Neural progenitor cell (in vitro differentiated cells): ENCODE measurements at regions not wholly inside any gene's neighbourhood (a gene's known extent, or its start where the extent isn't known, plus 50 kb on each side); places are given as distances from the start of the nearest gene placed in this dataset.
"Not testable (repeated sequence)": the region's sequence is repeated elsewhere in the genome, so short reads cannot be mapped to it uniquely, and the experiment has no call there.

Experiments
- DNase-seq: peaks from one replicate; pipeline ENCODE4 v3.0.0-alpha.2; 2016; ENCODE audit warnings: low spot score
- H2AFZ ChIP-seq: fragments of 200-600 bp; sonication (generic); replicated peaks from 2 replicates; pipeline ENCODE4 v1.6.1; 2016; ENCODE audit warnings: antibody characterized with exemption
- H3F3A ChIP-seq: fragments of 200-600 bp; sonication (generic); 2 replicates; pipeline ENCODE4 v1.6.1; 2016; ENCODE audit warnings: antibody characterized with exemption, low read depth
- H3K27ac ChIP-seq: fragments of 200-600 bp; sonication (generic); 2 replicates; pipeline ENCODE4 v1.5.1; 2016; ENCODE audit warnings: mild to moderate bottlenecking
- H3K27me3 ChIP-seq: fragments of 200-600 bp; sonication (generic); 2 replicates; pipeline ENCODE4 v1.6.1; 2016; ENCODE audit warnings: mild to moderate bottlenecking, moderate library complexity
- H3K36me3 ChIP-seq: fragments of 200-600 bp; sonication (generic); 2 replicates; pipeline ENCODE4 v1.5.1; 2016
- H3K4me1 ChIP-seq: fragments of 200-600 bp; sonication (generic); 2 replicates; pipeline ENCODE4 v1.6.1; 2016; ENCODE audit warnings: mixed run types
- H3K4me2 ChIP-seq: fragments of 200-600 bp; sonication (generic); 2 replicates; pipeline ENCODE4 v1.6.1; 2016
- H3K4me3 ChIP-seq: fragments of 200-600 bp; sonication (generic); 2 replicates; pipeline ENCODE4 v1.5.1; 2016
- H3K79me2 ChIP-seq: fragments of 200-600 bp; sonication (generic); 2 replicates; pipeline ENCODE4 v1.6.1; 2016; ENCODE audit warnings: low read depth
- H3K9ac ChIP-seq: fragments of 200-600 bp; sonication (generic); 2 replicates; pipeline ENCODE4 v1.6.1; 2016
- H3K9me3 ChIP-seq: fragments of 200-600 bp; sonication (generic); 2 replicates; pipeline ENCODE4 v1.5.1; 2016; ENCODE audit warnings: low read depth
- H4K20me1 ChIP-seq: fragments of 200-600 bp; sonication (generic); 2 replicates; pipeline ENCODE4 v1.6.1; 2016; ENCODE audit warnings: low read depth
- H3K27ac Mint-ChIP-seq: 3 replicates; pipeline ENCODE4 v1.8.0; 2021; ENCODE audit warnings: mixed read lengths
- H3K27me3 Mint-ChIP-seq: 2 replicates; pipeline ENCODE4 v1.8.0; 2022; ENCODE audit warnings: low read depth, mild to moderate bottlenecking, inconsistent platforms, moderate library complexity, mixed read lengths; ENCODE audit not compliant: insufficient read depth
- H3K36me3 Mint-ChIP-seq: 3 replicates; pipeline ENCODE4 v1.8.0; 2021; ENCODE audit warnings: mixed read lengths
- H3K4me1 Mint-ChIP-seq: 3 replicates; pipeline ENCODE4 v1.8.0; 2021; ENCODE audit warnings: mixed read lengths
- H3K4me3 Mint-ChIP-seq: 3 replicates; pipeline ENCODE4 v1.8.0; 2021; ENCODE audit warnings: mild to moderate bottlenecking, moderate library complexity, mixed read lengths
- H3K9me3 Mint-ChIP-seq: 3 replicates; pipeline ENCODE4 v1.8.0; 2020; ENCODE audit warnings: mixed read lengths
- CTCF ChIP-seq: fragments of 200-600 bp; sonication (generic); IDR thresholded peaks from 2 replicates; pipeline ENCODE4 v1.5.1; 2017; ENCODE audit warnings: antibody characterized with exemption, mild to moderate bottlenecking
- EZH2 ChIP-seq: fragments of 200-600 bp; sonication (generic); IDR thresholded peaks from 2 replicates; pipeline ENCODE4 v1.6.1; 2017; ENCODE audit warnings: antibody characterized with exemption, mild to moderate bottlenecking, moderate library complexity
- EZH2phosphoT487 ChIP-seq: fragments of 200-600 bp; sonication (generic); IDR thresholded peaks from 2 replicates; pipeline ENCODE4 v1.6.1; 2017; ENCODE audit warnings: antibody characterized with exemption

- Histone ChIP-seq H2AFZ (no peak overlapping the region), H4K20me1 (no peaks in the 10 kb centered on the region), H3K36me3 (no peaks in the 10 kb centered on the region), H3K4me3 (no peak overlapping the region), H3K4me1 (peaks cover 35% of the 10 kb centered on the region), H3K4me2 (no peak overlapping the region), H3K9ac (no peak overlapping the region), H3K79me2 (no peaks in the 10 kb centered on the region), H3K27ac (no peak overlapping the region), H3K9me3 (no peaks in the 10 kb centered on the region), H3K27me3 (no peaks in the 10 kb centered on the region), H3F3A (peaks cover 4% of the 10 kb centered on the region)
- Mint-ChIP-seq H3K9me3 (peaks cover 2% of the 10 kb centered on the region), H3K4me3 (no peak overlapping the region), H3K27me3 (peaks cover 17% of the 10 kb centered on the region), H3K27ac (peak overlapping the region; percentile 58), H3K4me1 (peaks cover 36% of the 10 kb centered on the region), H3K36me3 (peaks cover 2% of the 10 kb centered on the region)
- no peak for DNase-seq
- TF ChIP-seq EZH2phosphoT487 (no peak), CTCF (no peak), EZH2 (no peak)
Measured at GRCh38 chr6:167481307-167481926, 156.5 kb downstream of the TTLL2 start.

- peaks cover 40% of the 10 kb centered on the region for H3K4me1 Mint-ChIP-seq
- not testable (repeated sequence) for H3K27me3 ChIP-seq, H3K9me3 ChIP-seq, H2AFZ ChIP-seq, H3K79me2 ChIP-seq, H3K36me3 ChIP-seq, DNase-seq, H3K4me2 ChIP-seq, H3K4me3 Mint-ChIP-seq, H3K36me3 Mint-ChIP-seq, H3K9me3 Mint-ChIP-seq, H3K4me3 ChIP-seq, H3K27ac Mint-ChIP-seq, H3F3A ChIP-seq, H4K20me1 ChIP-seq, H3K27ac ChIP-seq, H3K9ac ChIP-seq
- H3K27me3 Mint-ChIP-seq: peaks cover 16% of the 10 kb centered on the region
- peaks cover 38% of the 10 kb centered on the region for H3K4me1 ChIP-seq
Measured at GRCh38 chr6:167482801-167483200, 157.9 kb downstream of the TTLL2 start.

- no peak for DNase-seq
- TF ChIP-seq CTCF (peak; percentile 31), EZH2phosphoT487 (no peak)
- H3K4me1 ChIP-seq: peaks cover 28% of the 10 kb centered on the region
Measured at GRCh38 chr6:167485186-167485978, 160.5 kb downstream of the TTLL2 start.

More at GRCh38 chr6:167485186-167485978, 160.5 kb downstream of the TTLL2 start:
- Histone ChIP-seq H4K20me1 (no peaks in the 10 kb centered on the region), H3K79me2 (no peaks in the 10 kb centered on the region), H3K4me2 (no peak overlapping the region), H2AFZ (no peak overlapping the region), H3F3A (peaks cover 2% of the 10 kb centered on the region), H3K9ac (no peak overlapping the region), H3K27ac (no peak overlapping the region), H3K9me3 (no peaks in the 10 kb centered on the region), H3K27me3 (no peaks in the 10 kb centered on the region), H3K36me3 (no peaks in the 10 kb centered on the region), H3K4me3 (no peak overlapping the region)
- Mint-ChIP-seq H3K27me3 (peaks cover 14% of the 10 kb centered on the region), H3K4me3 (peak overlapping the region; percentile 28), H3K4me1 (peaks cover 31% of the 10 kb centered on the region), H3K36me3 (peaks cover 2% of the 10 kb centered on the region), H3K9me3 (peaks cover 2% of the 10 kb centered on the region), H3K27ac (peak overlapping the region; percentile 25)
